ENCODE measurements at regions not wholly inside any gene's neighbourhood (a gene's known extent, or its start where the extent isn't known, plus 50 kb on each side); places are given as distances from the start of the nearest gene placed in this dataset.

- TF ChIP-seq CTCF (IDR thresholded peaks at IDR 0.05), result no peak
- no peak for TF ChIP-seq POLR2A (IDR thresholded peaks at IDR 0.05)
Measured at GRCh38 chr9:135181336-135181735, 93.9 kb downstream of the OLFM1 start.
